HCT116 (cell line): ENCODE measurements at regions not wholly inside any gene's neighbourhood (a gene's known extent, or its start where the extent isn't known, plus 50 kb on each side); places are given as distances from the start of the nearest gene placed in this dataset.

Experiments used
- ATAC-seq: fragments of 200-7000 bp; cut with Tn5 transposase; 2 replicates; pipeline ENCODE4 v1.9.1; 2020; ENCODE audit warnings: mild to moderate bottlenecking, moderate library complexity
- BruUV-seq: library from RNA; stranded (reverse); fragments of 400-500 nt; replicated peaks from 2 replicates; lab custom pipeline; 2021; lab: Mats Ljungman, UMichigan
- CTCF ChIA-PET: fragments of 300-600 bp; sonication (Branson Sonifier 250); formaldehyde crosslinking; loops from one replicate; lab custom pipeline; 2021; ENCODE audit warnings: antibody characterized with exemption; lab: Charles Lee
- POLR2A ChIA-PET: fragments of 300-600, 350-600 bp; sonication (Branson Sonifier 250); formaldehyde crosslinking; loops from one replicate; lab custom pipeline; 2021; ENCODE audit warnings: antibody characterized with exemption; lab: Charles Lee
- RAD21 ChIA-PET, 2 experiments: fragments of 300-600 bp; sonication (Branson Sonifier 250); formaldehyde crosslinking; loops; one replicate each; lab custom pipeline; 2023; ENCODE audit warnings: low total read pairs in 2 of 2; ENCODE audit not compliant: uncharacterized antibody in 2 of 2, unreplicated experiment in 2 of 2, low non-redundant PET in 1 of 2; lab: Charles Lee
- DNase-seq: peaks from one replicate; pipeline ENCODE4 v3.0.0-alpha.2; 2010; ENCODE audit warnings: low read depth, low spot score
- H2AFZ ChIP-seq: fragments of 200-600 bp; shearing (Covaris generic), sonication (generic); 2 replicates; pipeline ENCODE4 v1.6.1; 2017; ENCODE audit warnings: low read depth, mixed run types, mixed read lengths, antibody characterized with exemption, low read length; ENCODE audit not compliant: poor library complexity, severe bottlenecking
- H3K27ac ChIP-seq: 2 replicates; pipeline ENCODE4 v1.5.1; 2012; ENCODE audit warnings: low read depth, low read length
- H3K27me3 ChIP-seq: fragments of 200-600 bp; sonication (generic); 2 replicates; pipeline ENCODE4 v1.6.1; 2016; ENCODE audit warnings: mixed run types, low read length, mixed read lengths; ENCODE audit not compliant: insufficient read depth
- H3K36me3 ChIP-seq, 2 experiments: fragments of 200-500 bp in 1 of 2; fragments of 200-600 bp in 1 of 2; sonication (Bioruptor generic) in 1 of 2; sonication (generic) in 1 of 2; 2 replicates each; pipeline versions ENCODE4 v1.5.1 to v1.6.1; 2014 to 2016; ENCODE audit warnings: low read length in 2 of 2, inconsistent platforms in 1 of 2, mixed read lengths in 1 of 2, mixed run types in 1 of 2; ENCODE audit not compliant: insufficient read depth in 2 of 2, control insufficient read depth in 1 of 2
- H3K4me1 ChIP-seq, 2 experiments: fragments of 200-600 bp in 1 of 2; sonication (generic) in 1 of 2; 2 replicates each; pipeline versions ENCODE4 v1.5.1 to v1.6.1; 2012 to 2017; ENCODE audit warnings: low read length in 2 of 2, inconsistent platforms in 1 of 2, mild to moderate bottlenecking in 1 of 2, mixed read lengths in 1 of 2, mixed run types in 1 of 2, moderate library complexity in 1 of 2; ENCODE audit not compliant: insufficient read depth in 2 of 2, control insufficient read depth in 1 of 2
- H3K4me2 ChIP-seq: fragments of 200-600 bp; sonication (generic); 2 replicates; pipeline ENCODE4 v1.6.1; 2017; ENCODE audit warnings: mixed run types, low read length, mixed read lengths
- H3K4me3 ChIP-seq, 2 experiments: fragments of 200-600 bp in 1 of 2; sonication (generic) in 1 of 2; replicated peaks in 1 of 2; 2 replicates each; pipeline ENCODE4 v1.5.1; 2011 to 2016; ENCODE audit warnings: low read length in 2 of 2, control low read depth in 1 of 2, low read depth in 1 of 2, mild to moderate bottlenecking in 1 of 2, mixed read lengths in 1 of 2, mixed run types in 1 of 2
- H3K79me2 ChIP-seq: fragments of 200-600 bp; sonication (generic); 2 replicates; pipeline ENCODE4 v1.6.1; 2017; ENCODE audit warnings: mild to moderate bottlenecking, mixed run types, low read length, moderate library complexity, mixed read lengths; ENCODE audit not compliant: insufficient read depth
- H3K9ac ChIP-seq: fragments of 200-600 bp; sonication (generic); 2 replicates; pipeline ENCODE4 v1.6.1; 2016; ENCODE audit warnings: low read length, mixed read lengths
- H3K9me2 ChIP-seq: fragments of 200-600 bp; sonication (generic), shearing (Covaris generic); 2 replicates; pipeline ENCODE4 v1.6.1; 2017; ENCODE audit warnings: mixed run types, mild to moderate bottlenecking, moderate library complexity; ENCODE audit not compliant: insufficient read depth
- H3K9me3 ChIP-seq, 2 experiments: fragments of 200-500 bp in 1 of 2; fragments of 200-600 bp in 1 of 2; sonication (Bioruptor generic) in 1 of 2; sonication (generic) in 1 of 2; 2 replicates each; pipeline ENCODE4 v1.6.1; 2014 to 2017; ENCODE audit warnings: low read length in 2 of 2, mixed read lengths in 2 of 2, inconsistent platforms in 1 of 2, low read depth in 1 of 2, mild to moderate bottlenecking in 1 of 2, mixed run types in 1 of 2, moderate library complexity in 1 of 2; ENCODE audit not compliant: control insufficient read depth in 1 of 2, insufficient read depth in 1 of 2
- H4K20me1 ChIP-seq: fragments of 200-600 bp; sonication (generic), shearing (Covaris generic); 2 replicates; pipeline ENCODE4 v1.6.1; 2017; ENCODE audit warnings: mixed run types, mild to moderate bottlenecking, moderate library complexity; ENCODE audit not compliant: insufficient read depth
- CEBPB ChIP-seq: IDR thresholded peaks from 2 replicates; pipeline ENCODE4 v1.6.1; 2012; ENCODE audit warnings: low read depth
- EGR1 ChIP-seq: IDR thresholded peaks from 2 replicates; pipeline ENCODE4 v1.6.1; 2012; ENCODE audit warnings: low read depth
- ELF1 ChIP-seq: IDR thresholded peaks from 2 replicates; pipeline ENCODE4 v1.6.1; 2012; ENCODE audit warnings: low read depth, borderline replicate concordance
- EZH2 ChIP-seq: fragments of 200-600 bp; sonication (generic); IDR thresholded peaks from 2 replicates; pipeline ENCODE4 v1.6.1; 2017; ENCODE audit warnings: antibody characterized with exemption, mixed run types
- FOSL1 ChIP-seq: IDR thresholded peaks from 2 replicates; pipeline ENCODE4 v1.6.1; 2012; ENCODE audit warnings: low read depth
- JUND ChIP-seq: IDR thresholded peaks from 2 replicates; pipeline ENCODE4 v1.6.1; 2012
- POLR2A ChIP-seq: IDR thresholded peaks from 2 replicates; pipeline ENCODE4 v1.7.0; 2011; ENCODE audit warnings: borderline replicate concordance; ENCODE audit not compliant: insufficient read depth, insufficient read length; ENCODE audit errors: extremely low read depth
- SIN3A ChIP-seq: IDR thresholded peaks from 2 replicates; pipeline ENCODE4 v1.6.1; 2012; ENCODE audit warnings: low read depth
- SP1 ChIP-seq: IDR thresholded peaks from 2 replicates; pipeline ENCODE4 v1.6.1; 2012; ENCODE audit warnings: low read depth
- SRF ChIP-seq: IDR thresholded peaks from 2 replicates; pipeline ENCODE4 v1.6.1; 2012; ENCODE audit warnings: low read depth
- TCF7L2 ChIP-seq: IDR thresholded peaks from 2 replicates; pipeline ENCODE4 v1.7.0; 2011; ENCODE audit warnings: borderline replicate concordance, inconsistent platforms; ENCODE audit not compliant: insufficient read depth, insufficient read length; ENCODE audit errors: extremely low read depth
- YY1 ChIP-seq: IDR thresholded peaks from 2 replicates; pipeline ENCODE4 v1.6.1; 2011; ENCODE audit warnings: low read length, low read depth, moderate library complexity, mild to moderate bottlenecking; ENCODE audit not compliant: insufficient replicate concordance; ENCODE audit errors: extremely low read depth
- ZFX ChIP-seq: fragments of 450-650 bp; IDR thresholded peaks from 2 replicates; pipeline ENCODE4 v1.6.1; 2017
- ZNF274 ChIP-seq: fragments of 200-500 bp; sonication (Bioruptor generic); IDR thresholded peaks from 2 replicates; pipeline ENCODE4 v1.6.1; 2014; ENCODE audit warnings: mild to moderate bottlenecking, low read depth, low read length, inconsistent platforms
- intact Hi-C: fragments of 100-400 bp; cut with micrococcal nuclease; formaldehyde crosslinking; loops from 2 replicates; pipeline ENCODE4 v1.10.0; 2022
- TF ChIP-seq, protein P1 (sequence below): IDR thresholded peaks from 2 replicates; pipeline ENCODE4 v1.6.1; 2011; ENCODE audit warnings: mild to moderate bottlenecking, low read length, moderate library complexity; ENCODE audit not compliant: insufficient replicate concordance; ENCODE audit errors: extremely low read depth
- TF ChIP-seq, protein P2 (sequence below): IDR thresholded peaks from 2 replicates; pipeline ENCODE4 v1.6.1; 2012; ENCODE audit warnings: low read depth
- TF ChIP-seq, protein P3 (sequence below), 3 experiments: fragments of 200-600 bp in 1 of 3; sonication (generic) in 1 of 3; IDR thresholded peaks in 2 of 3; conservative IDR thresholded peaks in 1 of 3; 2 replicates each; pipeline ENCODE4 v1.5.1; 2012 to 2017; ENCODE audit warnings: low read depth in 2 of 3, low read length in 2 of 3, antibody characterized with exemption in 1 of 3, borderline replicate concordance in 1 of 3, control low read depth in 1 of 3, mild to moderate bottlenecking in 1 of 3, mixed read lengths in 1 of 3, mixed run types in 1 of 3, moderate library complexity in 1 of 3; ENCODE audit not compliant: insufficient read depth in 1 of 3
- TF ChIP-seq, protein P4 (sequence below): IDR thresholded peaks from 2 replicates; pipeline ENCODE4 v1.6.1; 2012

DNA sequence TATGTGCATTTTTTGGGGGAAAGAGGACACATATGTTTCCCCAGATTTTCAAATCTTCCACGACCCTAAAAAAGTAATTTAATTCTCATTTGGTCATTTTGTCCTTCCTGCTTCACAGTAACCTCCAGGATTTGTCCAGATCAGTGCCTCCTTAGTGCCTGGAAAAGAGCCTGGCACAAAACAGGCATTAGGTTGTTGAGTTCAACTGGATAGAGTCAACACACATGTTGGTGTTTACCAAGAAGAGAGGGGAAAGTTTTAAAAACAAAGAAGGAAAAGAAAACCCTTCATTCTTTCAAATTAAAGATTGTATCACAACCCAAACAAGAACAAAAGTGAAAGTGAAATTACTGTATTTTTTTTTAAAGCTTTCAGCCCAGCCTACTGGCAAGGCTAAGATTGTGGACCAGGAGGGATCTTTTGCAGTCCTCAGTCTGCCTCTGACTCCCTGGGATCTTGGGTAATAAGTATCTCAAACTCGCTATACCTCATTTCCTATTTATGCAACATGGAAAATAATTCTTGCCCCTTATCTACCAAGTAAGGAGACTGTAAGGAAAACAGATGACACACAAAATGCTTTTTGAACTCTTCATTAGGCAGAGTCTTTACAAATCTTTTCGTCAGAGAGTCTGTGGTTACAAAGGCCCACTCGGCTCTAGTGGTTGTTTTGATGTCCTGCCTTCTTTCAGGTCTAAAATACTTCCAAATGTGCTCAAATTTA is 57.8 kb downstream of the ZNF281 start:
- RAD21 ChIA-PET, result no interaction called here
- H3K4me3 ChIP-seq, result no peak overlapping the region
- H3K27ac ChIP-seq, result no peak overlapping the region
- POLR2A ChIA-PET, result no interaction called here
- 0 out of 2 replicates have a peak overlapping the region, but pooled peaks have one; percentile 12 for H3K4me2 ChIP-seq
- no peaks in the 10 kb centered on the region for H3K9me3 ChIP-seq
- H2AFZ ChIP-seq, result no peak overlapping the region
- no peaks in the 10 kb centered on the region for H4K20me1 ChIP-seq
- no TSS peak for BruUV-seq
- DNase-seq (no peak), ATAC-seq (no peak)
- peaks cover 0 to 3% of the 10 kb centered on the region in 2 experiments; a peak in 1 of 4 replicates for H3K4me1 ChIP-seq
- H3K36me3 ChIP-seq, result no peaks in the 10 kb centered on the region
- intact Hi-C loops, result no loop called here
- CTCF ChIA-PET, result no interaction called here
- no peak for TF ChIP-seq ZFX
- no peak for TF ChIP-seq SIN3A
- TF ChIP-seq FOSL1, result no peak
- TF ChIP-seq, protein P1, sequence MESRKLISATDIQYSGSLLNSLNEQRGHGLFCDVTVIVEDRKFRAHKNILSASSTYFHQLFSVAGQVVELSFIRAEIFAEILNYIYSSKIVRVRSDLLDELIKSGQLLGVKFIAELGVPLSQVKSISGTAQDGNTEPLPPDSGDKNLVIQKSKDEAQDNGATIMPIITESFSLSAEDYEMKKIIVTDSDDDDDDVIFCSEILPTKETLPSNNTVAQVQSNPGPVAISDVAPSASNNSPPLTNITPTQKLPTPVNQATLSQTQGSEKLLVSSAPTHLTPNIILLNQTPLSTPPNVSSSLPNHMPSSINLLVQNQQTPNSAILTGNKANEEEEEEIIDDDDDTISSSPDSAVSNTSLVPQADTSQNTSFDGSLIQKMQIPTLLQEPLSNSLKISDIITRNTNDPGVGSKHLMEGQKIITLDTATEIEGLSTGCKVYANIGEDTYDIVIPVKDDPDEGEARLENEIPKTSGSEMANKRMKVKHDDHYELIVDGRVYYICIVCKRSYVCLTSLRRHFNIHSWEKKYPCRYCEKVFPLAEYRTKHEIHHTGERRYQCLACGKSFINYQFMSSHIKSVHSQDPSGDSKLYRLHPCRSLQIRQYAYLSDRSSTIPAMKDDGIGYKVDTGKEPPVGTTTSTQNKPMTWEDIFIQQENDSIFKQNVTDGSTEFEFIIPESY, result no peak
- TF ChIP-seq, protein P2, sequence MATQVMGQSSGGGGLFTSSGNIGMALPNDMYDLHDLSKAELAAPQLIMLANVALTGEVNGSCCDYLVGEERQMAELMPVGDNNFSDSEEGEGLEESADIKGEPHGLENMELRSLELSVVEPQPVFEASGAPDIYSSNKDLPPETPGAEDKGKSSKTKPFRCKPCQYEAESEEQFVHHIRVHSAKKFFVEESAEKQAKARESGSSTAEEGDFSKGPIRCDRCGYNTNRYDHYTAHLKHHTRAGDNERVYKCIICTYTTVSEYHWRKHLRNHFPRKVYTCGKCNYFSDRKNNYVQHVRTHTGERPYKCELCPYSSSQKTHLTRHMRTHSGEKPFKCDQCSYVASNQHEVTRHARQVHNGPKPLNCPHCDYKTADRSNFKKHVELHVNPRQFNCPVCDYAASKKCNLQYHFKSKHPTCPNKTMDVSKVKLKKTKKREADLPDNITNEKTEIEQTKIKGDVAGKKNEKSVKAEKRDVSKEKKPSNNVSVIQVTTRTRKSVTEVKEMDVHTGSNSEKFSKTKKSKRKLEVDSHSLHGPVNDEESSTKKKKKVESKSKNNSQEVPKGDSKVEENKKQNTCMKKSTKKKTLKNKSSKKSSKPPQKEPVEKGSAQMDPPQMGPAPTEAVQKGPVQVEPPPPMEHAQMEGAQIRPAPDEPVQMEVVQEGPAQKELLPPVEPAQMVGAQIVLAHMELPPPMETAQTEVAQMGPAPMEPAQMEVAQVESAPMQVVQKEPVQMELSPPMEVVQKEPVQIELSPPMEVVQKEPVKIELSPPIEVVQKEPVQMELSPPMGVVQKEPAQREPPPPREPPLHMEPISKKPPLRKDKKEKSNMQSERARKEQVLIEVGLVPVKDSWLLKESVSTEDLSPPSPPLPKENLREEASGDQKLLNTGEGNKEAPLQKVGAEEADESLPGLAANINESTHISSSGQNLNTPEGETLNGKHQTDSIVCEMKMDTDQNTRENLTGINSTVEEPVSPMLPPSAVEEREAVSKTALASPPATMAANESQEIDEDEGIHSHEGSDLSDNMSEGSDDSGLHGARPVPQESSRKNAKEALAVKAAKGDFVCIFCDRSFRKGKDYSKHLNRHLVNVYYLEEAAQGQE, result no peak
- TF ChIP-seq SRF, result no peak
- TF ChIP-seq, protein P3, sequence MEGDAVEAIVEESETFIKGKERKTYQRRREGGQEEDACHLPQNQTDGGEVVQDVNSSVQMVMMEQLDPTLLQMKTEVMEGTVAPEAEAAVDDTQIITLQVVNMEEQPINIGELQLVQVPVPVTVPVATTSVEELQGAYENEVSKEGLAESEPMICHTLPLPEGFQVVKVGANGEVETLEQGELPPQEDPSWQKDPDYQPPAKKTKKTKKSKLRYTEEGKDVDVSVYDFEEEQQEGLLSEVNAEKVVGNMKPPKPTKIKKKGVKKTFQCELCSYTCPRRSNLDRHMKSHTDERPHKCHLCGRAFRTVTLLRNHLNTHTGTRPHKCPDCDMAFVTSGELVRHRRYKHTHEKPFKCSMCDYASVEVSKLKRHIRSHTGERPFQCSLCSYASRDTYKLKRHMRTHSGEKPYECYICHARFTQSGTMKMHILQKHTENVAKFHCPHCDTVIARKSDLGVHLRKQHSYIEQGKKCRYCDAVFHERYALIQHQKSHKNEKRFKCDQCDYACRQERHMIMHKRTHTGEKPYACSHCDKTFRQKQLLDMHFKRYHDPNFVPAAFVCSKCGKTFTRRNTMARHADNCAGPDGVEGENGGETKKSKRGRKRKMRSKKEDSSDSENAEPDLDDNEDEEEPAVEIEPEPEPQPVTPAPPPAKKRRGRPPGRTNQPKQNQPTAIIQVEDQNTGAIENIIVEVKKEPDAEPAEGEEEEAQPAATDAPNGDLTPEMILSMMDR (IDR thresholded peaks at IDR 0.05 in 2 of 3, conservative IDR thresholded peaks at IDR 0.05 in 1 of 3; ENCODE audit: borderline replicate concordance in 1 of 3, insufficient read depth in 1 of 3, low read depth in 2 of 3, low read length in 2 of 3), result no peak
- TF ChIP-seq POLR2A, result no peak
- TF ChIP-seq EGR1, result no peak
- TF ChIP-seq YY1, result no peak
- TF ChIP-seq CEBPB, result no peak
- no peak for TF ChIP-seq JUND
- no peak for TF ChIP-seq ZNF274
- TF ChIP-seq SP1, result no peak
- no peak for TF ChIP-seq EZH2
- TF ChIP-seq, protein P4, sequence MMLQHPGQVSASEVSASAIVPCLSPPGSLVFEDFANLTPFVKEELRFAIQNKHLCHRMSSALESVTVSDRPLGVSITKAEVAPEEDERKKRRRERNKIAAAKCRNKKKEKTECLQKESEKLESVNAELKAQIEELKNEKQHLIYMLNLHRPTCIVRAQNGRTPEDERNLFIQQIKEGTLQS, result no peak
- no peak for TF ChIP-seq TCF7L2
- no peak for TF ChIP-seq ELF1
- H3K9ac ChIP-seq, result no peak overlapping the region
- no peaks in the 10 kb centered on the region for H3K79me2 ChIP-seq
- no peaks in the 10 kb centered on the region for H3K9me2 ChIP-seq
- H3K27me3 ChIP-seq, result no peaks in the 10 kb centered on the region
